GM12874 (cell line): ENCODE measurements at regions not wholly inside any gene's neighbourhood (a gene's known extent, or its start where the extent isn't known, plus 50 kb on each side); places are given as distances from the start of the nearest gene placed in this dataset.

Source experiments
- CTCF ChIP-seq: IDR thresholded peaks from 2 replicates; pipeline ENCODE4 v1.5.1; 2011; ENCODE audit warnings: low read depth, mild to moderate bottlenecking, control low read depth, low read length, moderate library complexity; ENCODE audit not compliant: insufficient read depth

- no peak for TF ChIP-seq CTCF
These were observed 223.9 kb upstream of the TRPC4 start for GRCh38 chr13:38093425-38093824.

- no peak for TF ChIP-seq CTCF
These were observed 221.3 kb upstream of the TRPC4 start for GRCh38 chr13:38090913-38091312.

- no peak for TF ChIP-seq CTCF
These were observed 217.1 kb upstream of the TRPC4 start for GRCh38 chr13:38086721-38087120.

GRCh38 chr13:38086013-38086412 lies 216.4 kb upstream of the TRPC4 start:
- TF ChIP-seq CTCF, result no peak

- TF ChIP-seq CTCF, result no peak
These were observed 204.4 kb upstream of the TRPC4 start for GRCh38 chr13:38073931-38074330.

- no peak for TF ChIP-seq CTCF
These were observed 203.1 kb upstream of the TRPC4 start for GRCh38 chr13:38072696-38073095.

GRCh38 chr13:38053896-38054295 lies 184.3 kb upstream of the TRPC4 start:
- TF ChIP-seq CTCF, result no peak

GRCh38 chr13:38046049-38046376 lies 176.4 kb upstream of the TRPC4 start:
- TF ChIP-seq CTCF, result no peak
